ENCODE measurements at regions not wholly inside any gene's neighbourhood (a gene's known extent, or its start where the extent isn't known, plus 50 kb on each side); places are given as distances from the start of the nearest gene placed in this dataset.

- DNase-seq (ENCODE audit: low read depth): no peak
These were observed 159.2 kb downstream of the ZNF608 start for GRCh38 chr5:124587280-124587679.

DNA sequence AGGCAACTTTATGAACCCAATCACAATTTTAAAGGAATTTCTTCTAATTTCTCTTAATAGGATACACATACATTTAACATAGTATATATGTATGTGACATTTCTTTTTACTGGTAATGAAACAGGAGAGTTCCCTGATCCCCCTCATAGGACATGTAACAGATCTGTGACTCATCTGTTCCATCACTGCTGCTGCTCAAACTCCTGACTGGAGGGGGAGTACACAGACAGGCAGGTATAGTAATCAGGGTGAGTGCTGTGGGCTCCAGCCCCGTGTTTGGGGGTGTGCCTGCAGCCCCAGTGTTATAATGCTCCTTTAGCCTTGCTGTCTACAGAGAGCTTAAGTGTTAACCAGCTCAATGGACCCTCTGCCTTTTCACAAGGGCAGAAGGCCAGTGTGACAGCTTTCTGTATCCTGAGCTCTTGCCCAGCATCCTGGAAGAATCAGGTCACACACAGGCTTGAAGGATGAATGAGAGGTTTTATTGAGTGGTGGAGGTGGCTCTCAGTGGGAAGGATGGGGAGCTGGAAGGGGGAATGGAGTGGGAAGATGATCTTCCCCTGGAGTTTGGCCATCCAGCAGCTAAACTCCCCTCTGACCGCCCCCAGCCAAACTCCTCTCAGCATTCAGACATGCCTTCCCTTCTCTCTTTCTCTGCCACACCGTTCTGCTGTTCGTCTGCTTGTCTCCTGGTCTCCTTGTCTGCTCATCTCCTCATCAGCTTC lies 161.3 kb downstream of the ZNF608 start:
- no peak for DNase-seq (ENCODE audit: low read depth)

- DNase-seq (ENCODE audit: low read depth): peak; percentile 45
These were observed 162.7 kb downstream of the ZNF608 start for GRCh38 chr5:124583469-124584350.

DNA sequence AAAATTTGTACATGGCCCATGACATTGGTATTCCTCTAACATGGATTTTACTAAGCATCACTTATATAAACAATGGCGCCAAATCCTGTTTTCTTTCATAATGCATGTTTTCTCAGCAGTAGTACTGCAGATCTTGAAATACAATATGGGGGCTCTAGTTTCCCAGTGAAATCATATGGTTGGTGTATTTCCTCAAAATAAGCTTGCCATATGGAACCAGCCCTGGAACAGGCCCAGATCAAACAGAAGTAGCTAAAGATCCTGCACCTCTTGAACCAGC lies 163.9 kb downstream of the ZNF608 start:
- no peak for DNase-seq (ENCODE audit: low read depth)

DNA sequence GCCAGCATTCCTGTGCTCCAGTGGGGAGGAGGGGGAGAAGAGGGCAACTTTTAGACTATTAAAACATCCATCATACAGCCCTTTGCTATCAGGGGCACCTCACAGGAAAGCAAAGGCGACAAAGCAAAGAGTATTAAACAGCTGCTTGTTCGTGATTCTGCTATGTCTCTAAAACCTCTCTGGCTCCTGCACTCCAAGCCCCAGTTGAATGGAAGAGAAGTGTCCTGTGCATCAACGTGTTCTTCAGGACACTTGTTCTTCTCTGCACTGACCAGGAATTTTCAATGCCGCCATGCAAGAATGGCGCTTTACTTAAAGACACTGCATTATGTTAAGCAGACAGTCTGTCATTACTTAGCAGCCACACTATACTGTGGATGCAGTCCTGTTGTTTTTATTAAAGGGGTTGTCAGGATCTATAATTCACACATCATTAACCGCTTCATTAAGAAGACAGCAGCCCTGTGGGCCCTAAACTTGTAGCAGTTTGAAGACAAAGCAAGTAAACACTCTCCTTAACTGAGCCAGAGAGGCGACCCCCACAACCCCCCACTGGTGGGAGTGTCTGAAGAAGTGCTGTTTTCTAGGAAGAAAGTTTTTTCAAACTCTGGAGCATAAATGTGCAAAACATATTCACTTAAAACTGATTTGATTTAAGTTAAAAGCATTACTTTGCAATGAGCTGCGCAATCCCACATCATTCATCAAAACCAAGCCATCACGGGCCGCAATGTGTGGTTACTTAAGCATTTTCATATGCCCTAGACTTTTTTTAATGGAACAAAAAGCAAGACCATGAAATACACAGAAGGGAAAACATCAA lies 164.5 kb downstream of the ZNF608 start:
- DNase-seq (ENCODE audit: low read depth): no peak

DNA sequence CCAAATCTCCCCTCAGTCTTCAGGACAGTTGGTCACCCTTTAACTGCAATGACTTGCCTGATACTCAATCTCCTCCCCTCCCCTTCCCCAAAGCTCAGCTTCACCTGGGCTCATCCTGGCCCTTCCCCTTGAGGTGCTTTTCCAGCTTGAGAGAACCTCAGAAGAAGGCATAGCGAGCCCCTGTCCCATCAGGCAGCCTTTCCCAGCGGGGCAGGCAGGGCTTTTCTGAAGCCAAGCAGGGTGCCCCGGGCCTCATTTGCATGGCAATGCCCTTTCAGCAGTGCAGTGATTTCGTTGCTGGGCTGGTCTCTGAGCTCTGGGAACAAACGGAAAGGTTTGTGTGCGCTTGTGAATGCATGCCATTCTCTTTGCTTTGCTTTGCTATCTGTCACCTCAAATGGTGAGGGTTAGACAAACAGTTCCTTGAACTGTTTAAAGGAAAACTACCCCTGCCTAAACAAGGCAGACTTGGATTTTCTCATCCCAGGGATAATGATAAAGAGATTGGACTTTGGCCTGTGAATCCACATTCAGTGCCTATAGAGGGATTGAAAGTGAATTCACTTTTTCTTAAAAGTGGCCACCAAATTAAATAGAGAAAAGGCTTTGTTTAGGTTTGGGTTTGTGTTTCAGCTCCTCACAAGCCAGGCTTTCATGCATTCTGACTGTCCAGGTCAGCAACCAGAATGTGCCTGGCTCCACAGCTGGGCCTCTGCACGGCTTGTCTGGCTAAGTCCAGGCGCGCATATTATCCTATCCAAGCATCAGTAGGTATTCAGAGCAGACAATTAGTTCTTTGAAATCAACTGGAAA lies 165.3 kb downstream of the ZNF608 start:
- DNase-seq (ENCODE audit: low read depth): no peak

- DNase-seq (ENCODE audit: low read depth): no peak
These were observed 165.9 kb downstream of the ZNF608 start for GRCh38 chr5:124580512-124580911.

DNA sequence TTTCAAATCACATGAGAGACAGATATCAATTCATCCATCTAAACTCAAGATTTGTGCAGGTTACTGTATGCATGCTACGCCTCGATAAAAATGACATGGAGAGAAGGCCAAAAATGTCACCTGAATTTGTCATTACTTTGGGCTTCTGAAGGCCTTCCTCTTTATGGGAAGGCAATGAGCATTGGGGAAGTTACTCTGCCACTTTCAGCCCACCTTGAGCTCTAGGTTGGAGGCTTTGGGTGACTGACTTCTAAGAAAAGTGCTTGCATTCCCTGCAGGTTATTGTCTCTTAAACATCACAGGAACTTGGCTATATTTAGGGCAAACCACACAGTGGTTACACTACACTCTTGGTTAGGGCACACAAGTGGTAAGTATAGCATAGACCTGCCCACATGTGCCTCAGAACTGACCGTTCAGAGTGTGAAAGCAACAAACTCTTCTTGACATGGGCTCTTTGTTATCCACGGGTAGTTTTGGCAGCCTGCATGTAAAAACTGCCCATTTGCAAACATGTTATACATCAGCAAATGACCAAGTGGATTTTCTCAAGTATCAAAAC lies 169.5 kb downstream of the ZNF608 start:
- DNase-seq (ENCODE audit: low read depth): peak; percentile 45

DNA sequence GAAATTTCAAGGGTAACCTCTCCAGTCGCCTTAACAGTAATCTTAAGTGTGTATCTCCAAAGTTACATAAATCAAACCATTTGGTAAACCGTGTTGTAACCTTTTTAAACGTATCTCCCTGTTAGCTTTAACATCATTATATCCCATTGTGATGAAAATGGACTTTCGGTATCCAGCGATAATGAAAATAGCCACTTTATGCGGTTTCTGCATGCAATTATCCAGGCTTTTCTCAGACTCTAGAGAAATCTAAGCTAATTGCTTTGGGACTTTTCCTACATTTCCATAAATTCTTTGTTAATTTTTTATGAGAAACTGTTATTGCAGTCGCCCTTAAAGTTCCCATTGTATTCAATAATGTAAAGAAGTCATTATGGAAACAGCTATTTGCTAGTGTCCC lies 170.7 kb downstream of the ZNF608 start:
- DNase-seq (ENCODE audit: low read depth): no peak

DNA sequence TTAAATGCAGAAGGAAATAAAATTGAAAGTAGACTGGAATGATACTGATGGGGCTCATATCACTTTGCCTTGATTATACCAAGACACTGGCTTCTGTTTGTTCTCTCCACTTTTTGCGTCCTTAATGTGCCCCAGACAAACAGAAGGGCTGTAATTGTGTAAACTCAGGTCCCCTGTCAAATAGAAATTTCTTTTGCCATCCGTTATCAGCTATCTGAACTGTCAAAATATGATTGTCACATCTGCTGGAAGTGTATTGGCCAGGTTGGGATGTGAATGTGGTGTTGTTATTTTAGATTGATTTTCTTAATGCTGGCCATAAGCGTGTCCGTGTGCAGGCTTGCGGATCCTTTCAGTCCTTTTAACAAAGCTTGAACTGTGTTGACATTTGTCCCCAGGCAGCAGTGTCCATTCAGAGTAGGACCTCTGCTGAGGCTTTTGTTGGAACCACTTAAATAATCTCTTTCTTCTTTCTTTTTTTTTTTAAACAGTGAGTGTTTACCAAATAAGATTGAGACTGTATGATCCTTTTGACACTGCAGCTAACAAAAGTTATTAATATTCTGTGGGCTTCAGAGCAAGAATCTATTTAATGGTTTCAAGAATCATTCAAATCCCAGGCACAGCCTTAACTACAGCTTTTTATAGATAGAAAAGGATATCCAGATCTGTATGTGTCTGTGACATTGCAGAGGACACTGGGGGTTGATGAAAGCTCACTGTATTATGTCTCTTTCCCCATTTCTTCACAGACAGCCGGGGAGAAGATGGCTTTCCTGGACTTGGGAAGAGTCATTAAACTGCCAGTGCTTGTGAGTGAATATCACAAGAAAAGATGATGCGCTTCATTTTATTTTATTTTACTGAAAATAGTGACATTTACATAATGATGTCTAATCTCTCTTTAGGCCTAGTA lies 171.7 kb downstream of the ZNF608 start:
- DNase-seq (ENCODE audit: low read depth): no peak

GRCh38 chr5:124572971-124573370 lies 173.5 kb downstream of the ZNF608 start:
- no peak for DNase-seq (ENCODE audit: low read depth)

GRCh38 chr5:124570285-124571035 lies 176.0 kb downstream of the ZNF608 start:
- no peak for DNase-seq (ENCODE audit: low read depth)

DNA sequence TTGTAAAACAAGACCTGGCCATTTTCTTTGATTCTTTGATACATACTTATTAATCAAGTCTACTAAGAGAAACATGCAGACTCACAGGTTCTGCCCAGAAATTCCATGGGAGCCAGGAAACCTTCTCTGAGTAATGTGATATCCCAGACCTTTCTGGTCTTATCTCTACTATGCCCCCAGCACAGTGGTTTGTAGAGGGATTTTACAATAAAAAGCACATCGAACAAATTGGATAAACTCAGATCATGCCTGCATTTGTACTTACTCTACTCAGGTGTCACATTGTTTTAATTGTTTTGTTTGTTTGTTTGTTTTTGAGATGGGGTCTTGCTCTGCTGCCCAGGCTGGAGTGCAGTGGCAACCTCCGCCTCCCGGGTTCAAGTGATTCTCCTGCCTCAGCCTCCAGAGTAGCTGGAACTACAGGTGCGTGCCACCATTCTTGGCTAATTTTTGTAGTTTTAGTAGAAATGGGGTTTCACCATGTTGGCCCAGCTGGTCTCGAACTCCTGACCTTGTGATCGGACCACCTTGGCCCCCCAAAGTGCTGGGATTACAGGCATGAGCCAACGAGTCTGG lies 179.5 kb downstream of the ZNF608 start:
- no peak for DNase-seq (ENCODE audit: low read depth)

GRCh38 chr5:124561451-124561850 lies 185.0 kb downstream of the ZNF608 start:
- DNase-seq (ENCODE audit: low read depth): no peak

DNA sequence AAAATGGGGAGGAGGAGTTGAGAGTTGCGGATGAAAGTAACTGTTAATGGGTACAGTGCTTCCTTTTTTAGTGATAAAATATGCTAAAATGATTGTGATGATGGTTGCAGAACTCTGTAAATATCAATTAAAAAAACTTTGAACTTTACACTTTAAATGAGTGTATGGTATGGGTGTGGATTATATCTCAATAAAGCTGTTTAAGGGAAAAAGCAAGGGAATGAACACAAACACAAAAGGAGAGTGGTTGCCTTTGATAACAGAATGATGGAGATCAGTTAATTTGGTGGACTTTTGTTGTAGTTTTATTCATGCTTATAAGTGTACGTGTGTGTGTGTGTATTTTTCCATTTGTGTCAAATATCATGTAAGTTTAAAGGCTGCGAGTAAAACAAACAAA lies 186.1 kb downstream of the ZNF608 start:
- no peak for DNase-seq (ENCODE audit: low read depth)

DNA sequence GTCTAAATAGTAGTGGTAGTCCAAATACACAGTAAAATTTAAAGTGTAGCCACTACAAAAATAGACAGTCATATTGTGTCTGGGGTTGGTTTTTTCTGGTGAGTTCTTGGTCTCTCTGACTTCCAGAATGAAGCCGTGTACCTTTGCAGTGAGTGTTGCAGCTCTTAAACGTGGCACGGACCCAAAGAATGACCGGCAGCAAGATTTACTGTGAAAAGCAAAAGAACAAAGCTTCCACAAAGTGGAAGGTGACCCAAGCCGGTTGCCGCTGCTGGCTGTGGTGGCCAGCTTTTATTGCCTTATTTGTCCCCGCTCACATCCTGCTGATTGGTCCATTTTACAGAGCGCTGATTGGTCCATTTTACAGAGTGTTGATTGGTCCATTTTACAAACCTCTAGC lies 188.7 kb downstream of the ZNF608 start:
- DNase-seq (ENCODE audit: low read depth): no peak

GRCh38 chr5:124554746-124555578 lies 191.5 kb downstream of the ZNF608 start:
- DNase-seq (ENCODE audit: low read depth): no peak

DNA sequence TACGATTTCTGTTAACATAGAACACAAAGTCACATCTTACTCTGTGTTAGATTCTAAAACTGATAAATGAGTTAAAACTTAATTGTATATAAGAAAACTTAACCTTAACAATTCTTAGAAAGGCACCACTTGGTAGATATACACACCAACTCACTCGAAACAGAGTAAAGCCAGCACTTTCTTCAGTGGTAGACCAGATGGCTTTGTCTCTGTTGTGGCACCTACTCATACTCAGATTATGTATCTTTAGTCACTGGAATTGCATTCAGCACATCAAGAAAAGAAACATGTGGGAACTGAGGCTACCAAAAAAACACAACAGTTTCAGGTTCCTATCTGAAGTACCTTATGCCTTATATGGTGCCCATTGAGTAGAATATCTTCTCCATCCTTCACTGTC lies 192.5 kb downstream of the ZNF608 start:
- DNase-seq (ENCODE audit: low read depth): no peak
